ENCODE measurements at regions not wholly inside any gene's neighbourhood (a gene's known extent, or its start where the extent isn't known, plus 50 kb on each side); places are given as distances from the start of the nearest gene placed in this dataset.
"Not testable (repeated sequence)": the region's sequence is repeated elsewhere in the genome, so short reads cannot be mapped to it uniquely, and the experiment has no call there.

DNA sequence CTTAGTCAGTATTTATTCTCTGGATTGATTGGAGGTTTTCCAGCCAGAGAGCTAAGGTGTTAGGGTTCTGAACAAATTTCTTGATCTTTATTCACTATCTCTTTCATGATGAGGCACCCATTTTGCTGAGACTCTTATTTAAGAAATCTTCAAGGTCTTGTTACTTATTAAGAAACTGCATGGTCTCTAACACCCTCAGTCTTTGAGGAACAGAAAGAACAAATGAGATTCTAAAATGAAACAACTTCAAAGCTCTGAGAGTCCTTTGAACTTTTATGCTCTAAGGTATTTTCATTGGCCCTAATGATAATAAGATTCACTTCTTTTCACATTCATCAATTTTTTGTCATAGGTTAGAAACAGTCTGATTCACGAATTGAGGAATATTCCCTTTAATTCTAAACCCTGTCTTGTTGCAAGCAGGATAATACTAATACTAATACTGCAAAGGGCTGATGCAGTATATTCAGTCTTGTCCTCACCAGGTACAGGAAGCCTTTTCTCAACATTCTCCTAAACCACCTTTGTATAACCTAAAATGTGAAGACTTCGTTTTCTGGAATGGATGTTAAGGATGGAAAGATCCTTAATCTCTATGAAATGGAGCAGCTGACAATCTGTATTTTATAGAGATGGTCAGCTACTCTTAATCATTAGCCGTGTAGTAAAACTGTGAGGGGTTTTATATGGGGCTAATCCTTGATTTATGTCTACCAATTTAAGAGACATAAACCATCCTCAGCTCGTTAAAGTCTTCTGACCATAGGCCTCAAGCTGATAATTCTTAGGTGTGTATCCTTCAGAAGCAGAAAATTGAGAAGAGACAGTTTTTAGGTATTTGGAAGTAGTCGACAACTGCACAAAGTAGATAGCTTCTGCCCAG is 198.3 kb downstream of the OTOL1 start:
- DNase-seq, result no peak

DNA sequence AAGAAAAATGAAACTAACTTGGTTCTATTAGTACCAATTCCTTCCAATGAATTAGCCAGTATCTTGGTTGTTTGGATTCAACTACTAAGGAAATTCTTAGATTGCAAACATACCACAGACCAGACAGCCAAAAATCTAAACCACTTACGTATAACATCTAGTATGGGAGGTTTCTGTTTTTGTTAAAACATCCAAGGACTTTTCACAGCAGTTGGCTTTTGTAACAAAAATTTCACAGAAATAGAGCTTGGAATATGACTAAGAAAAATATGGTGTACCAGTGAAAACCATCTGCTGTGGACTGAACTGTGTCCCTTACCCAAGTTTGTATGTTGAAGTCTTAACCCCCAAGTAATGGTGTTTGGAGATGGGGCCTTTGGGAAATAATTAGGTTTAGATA is 199.2 kb downstream of the OTOL1 start:
- no peak for DNase-seq

DNA sequence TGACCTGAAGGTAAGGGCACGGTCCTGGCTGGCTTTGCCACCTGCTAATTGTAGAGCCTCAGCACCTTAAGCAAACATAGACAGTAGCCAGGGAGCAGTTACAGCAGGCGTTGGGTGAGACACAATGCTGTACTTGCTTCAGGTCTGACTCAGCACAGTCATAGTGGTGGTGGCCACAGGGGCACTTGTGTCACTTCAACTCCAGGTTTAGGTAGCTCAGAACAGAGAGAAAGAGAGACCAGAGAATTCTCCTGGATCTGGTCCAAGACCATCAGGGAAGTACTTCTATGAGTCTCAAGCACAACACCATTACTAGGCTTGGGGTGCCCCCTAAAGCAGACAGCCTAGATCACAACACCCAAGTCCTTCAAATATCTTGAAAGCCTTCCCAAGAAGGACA is 204.4 kb downstream of the OTOL1 start:
- DNase-seq, result no peak

DNA sequence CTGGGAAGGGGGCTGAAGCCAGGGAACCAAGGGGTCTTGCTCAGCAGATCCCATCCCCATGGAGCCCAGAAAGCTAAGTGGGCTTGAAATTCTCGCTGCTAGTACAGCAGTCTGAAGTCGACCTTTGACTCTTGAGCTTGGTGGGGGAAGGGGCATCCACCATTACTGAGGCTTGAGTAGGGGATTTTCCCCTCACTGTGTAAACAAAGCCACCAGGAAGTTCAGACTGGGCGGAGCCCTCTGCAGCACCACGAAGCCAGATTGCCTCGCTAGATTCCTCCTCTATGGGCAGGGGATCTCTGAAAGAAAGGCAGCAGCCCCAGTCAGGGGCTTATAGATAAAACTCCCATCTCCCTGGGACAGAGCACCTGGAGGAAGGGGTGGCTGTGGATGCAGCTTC is 210.6 kb downstream of the OTOL1 start:
- DNase-seq, result not testable (repeated sequence)

DNA sequence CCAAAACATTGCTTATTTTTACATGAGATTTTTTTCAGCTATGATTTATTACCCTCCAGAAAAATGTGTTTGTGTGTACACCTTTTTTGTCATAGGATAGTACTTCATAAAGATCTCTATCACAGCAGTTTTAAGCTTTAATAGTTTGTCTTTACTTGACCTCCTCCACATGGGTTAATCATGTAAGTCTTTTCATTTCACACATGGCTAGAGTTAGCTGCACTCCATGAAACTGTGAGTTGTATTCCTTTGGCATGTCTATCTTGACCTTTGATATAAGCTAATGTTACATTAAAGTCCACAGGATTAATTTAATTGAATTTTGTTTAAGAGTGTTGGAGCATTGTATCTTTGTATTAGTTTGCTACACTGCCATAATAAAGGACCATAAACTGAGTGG is 217.1 kb downstream of the OTOL1 start:
- no peak for DNase-seq

DNA sequence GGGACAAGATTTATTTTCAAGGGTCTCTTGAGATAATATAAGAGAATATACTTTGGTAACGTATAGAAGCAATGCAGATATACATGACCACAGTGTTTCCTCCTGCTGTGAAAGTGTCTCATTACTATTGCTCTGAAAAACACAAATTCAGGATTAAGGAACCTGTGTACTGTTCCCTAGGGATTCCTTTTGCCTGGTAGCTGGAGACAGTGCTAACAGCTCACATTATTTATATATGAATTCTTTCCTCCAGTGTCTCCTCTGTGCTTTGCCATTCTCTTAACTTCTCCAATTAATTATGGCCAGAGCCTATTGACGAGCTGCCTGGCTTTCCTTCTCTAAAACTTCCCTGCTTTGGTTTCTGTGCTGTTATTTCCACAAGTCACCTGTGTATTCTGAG is 235.4 kb downstream of the OTOL1 start:
- DNase-seq, result no peak

DNA sequence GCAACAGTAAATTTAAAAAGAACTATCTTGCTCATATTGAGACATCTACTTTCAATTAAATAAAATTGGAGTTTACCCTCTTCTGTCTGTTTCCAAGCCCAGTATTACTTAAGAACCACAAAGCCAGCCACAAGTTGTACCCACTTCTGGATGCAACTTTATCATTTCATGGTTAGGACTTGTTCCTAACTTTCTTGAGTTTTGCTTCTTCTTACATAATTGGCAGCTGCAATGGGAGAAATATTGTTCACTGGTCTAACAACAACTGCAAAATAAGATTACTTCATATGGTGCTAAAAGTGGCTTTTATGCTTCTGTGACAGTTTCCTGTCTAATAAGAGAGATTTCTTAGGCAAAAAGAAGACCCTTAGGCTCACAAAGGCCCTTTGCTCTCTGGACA is 240.6 kb downstream of the OTOL1 start:
- DNase-seq, result no peak

DNA sequence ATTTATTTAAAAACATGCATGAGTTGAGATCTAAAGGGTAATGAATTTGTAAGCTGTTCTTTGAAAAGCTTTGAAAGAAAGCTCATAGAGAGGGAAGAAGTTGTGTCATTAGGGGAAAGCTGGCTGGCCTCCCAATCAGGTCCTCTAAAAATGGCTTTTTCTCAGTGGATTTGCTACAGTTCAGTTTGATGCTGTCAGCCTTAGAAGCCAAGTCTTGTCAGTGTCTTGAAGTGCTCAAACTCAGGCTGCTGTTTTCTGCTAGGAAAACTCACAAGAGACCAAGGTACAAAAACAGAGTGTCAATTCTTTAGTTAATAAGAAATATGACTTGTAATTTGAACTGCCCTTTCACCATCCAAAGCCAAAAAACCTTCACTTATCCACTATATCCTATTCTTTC is 243.8 kb downstream of the OTOL1 start:
- no peak for DNase-seq

DNA sequence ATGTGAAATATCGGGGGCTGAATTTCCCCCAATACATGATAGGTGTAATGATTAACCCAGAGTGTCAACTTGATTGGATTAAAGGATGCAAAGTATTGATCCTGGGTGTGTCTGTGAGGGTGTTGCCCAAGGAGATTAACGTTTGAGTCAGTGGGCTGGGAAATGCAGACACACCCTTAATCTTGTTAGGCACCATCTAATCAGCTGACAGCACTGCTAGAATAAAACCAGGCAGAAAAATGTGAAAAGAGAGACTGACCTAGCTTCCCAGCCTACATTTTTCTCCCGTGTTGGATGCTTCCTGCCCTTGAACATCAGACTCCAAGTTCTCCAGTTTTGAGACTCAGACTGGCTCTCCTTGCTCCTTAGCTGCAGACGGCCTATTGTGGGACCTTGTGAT is 247.8 kb downstream of the OTOL1 start:
- DNase-seq, result no peak

DNA sequence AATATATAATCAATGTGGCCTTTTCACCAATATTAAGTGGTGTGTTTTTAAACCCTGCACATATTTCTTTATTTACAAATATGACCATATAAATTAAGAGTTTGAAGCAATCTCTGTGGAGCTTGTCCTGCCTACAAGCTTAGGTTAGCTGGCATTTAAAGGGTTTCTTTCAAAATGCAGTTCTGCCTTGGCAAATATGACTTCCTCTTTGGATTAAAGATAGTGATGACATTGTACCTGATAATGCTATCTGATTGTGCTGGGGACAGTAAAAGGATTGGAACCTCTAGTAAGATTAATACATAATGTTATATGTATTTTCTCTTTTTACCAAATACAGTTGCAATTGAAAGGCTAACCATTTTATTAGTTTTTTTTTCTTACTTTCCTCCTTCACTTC is 249.1 kb downstream of the OTOL1 start:
- DNase-seq, result no peak

DNA sequence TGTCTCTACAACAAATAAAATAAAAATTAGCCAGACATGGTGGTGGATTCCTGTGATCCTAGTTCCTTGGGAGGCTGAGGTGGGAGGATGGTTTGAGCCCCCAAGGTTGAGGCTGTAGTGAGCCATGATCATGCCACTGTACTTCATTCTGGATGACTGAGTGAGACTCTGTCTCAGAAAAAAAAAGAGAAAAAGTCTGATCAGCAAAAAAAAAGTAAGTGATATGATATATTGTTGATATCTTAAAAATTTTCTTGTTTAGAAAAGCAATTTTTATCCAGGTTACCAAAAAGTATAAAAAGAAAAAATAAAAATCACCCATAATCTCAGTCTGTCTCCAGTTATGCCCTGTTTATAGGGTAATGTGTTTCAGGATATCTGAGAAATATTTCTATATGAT is 251.4 kb downstream of the OTOL1 start:
- no peak for DNase-seq

DNA sequence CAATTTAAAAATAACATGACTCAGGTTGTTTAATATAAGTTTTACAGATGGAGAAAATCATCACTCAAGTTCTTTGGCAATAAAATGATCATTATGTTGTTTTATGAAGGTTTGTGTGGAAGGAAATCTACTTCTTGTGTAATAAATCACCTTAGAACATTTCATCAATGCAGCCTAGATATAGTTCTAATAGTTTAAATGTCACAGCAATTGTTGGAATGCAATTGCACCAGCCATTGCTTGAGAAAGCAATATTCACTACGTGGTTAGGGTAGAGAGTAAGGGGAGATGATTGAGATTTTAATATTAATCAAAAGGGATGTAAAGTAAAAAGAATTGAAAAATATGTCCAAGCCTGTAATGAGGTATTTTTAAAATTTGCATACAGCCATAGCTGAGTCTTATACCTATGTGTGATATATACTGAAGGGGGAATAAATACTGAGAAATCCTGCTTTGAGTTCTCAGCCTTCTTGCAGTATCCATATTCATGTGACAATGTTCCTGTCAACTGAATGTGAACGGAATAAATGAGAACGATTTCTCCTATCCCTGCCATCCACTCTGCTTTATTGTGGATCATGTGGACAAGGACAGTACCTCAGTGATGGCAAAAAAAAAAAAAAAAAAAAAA is 257.9 kb downstream of the OTOL1 start:
- DNase-seq, result no peak

DNA sequence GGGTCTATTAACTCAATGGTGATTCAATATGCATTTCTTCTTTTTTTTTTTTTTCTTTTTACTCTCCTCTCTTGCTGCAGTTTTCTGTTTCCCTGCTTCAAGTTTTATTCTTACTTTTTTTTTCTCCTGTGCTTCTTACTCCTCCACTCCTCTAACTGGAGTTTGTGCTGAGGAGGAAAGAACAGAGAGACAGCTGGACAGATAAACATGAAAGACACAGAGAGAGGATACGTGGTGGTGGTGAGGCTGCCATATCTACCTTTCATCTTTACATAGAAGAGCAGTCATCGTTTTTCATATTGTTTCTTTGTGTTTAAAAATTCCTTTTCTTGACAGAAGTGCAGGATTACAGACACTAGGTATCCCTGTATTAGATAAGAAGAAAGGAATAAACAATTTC is 262.8 kb downstream of the OTOL1 start:
- no peak for DNase-seq

DNA sequence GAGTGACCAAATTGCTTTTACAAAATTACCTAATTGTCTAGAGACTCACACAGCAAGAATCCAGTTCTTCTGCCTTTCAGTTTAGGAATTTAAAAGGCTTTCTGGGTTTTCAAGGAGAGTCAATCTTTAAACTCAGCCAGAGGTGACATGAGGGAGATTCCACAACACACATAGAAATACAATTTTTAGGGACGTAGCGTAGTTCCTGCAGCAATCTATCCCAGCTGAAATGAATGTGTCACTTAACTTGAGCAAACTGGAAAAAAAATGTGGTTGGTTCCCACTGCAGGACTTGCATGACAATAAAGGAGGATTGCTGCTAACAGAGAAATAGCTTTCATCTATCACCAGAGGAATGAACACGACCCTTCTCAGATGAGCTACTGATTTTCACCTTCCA is 269.7 kb downstream of the OTOL1 start:
- DNase-seq, result no peak

DNA sequence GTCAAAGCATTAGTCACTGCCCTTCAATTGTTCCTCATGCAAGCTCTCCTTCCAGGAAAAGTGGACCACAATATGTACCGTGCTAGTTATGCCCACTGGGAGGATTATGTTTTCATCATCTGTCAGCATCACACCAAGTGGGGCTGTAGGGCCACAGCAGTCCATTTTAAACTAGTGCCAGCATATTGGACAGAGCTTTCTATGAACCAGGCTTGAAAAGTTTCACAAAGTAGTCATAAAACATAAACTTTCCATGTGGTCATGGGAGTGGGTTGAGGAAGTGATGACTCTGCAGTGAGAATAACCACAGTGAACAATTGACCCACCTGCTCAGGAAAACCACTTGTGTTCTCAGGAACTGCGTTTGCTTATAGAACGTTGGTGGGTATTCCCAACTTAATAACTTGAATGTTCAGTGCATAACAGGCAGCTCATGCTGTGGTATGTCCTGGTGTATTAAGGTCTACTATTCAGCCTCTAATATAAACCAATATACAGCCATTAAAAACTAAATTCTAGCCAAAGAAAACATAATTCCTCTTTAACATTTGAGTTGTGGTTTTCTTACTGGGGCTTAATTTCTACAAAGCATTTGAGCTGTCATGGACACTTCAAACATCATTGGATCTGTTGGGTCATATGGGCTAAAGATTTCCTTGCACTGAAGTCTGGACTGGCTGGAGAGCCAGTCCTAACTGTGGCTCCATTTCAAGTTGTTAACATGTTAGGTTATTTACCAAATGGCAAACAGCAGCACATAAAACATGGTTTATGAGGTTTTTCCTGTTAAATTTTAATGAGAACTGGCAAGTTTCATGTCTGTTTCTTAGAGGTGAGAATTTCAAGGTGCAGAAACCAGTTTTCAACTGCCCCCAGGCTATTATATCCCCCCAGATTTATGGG is 274.1 kb downstream of the OTOL1 start:
- no peak for DNase-seq

DNA sequence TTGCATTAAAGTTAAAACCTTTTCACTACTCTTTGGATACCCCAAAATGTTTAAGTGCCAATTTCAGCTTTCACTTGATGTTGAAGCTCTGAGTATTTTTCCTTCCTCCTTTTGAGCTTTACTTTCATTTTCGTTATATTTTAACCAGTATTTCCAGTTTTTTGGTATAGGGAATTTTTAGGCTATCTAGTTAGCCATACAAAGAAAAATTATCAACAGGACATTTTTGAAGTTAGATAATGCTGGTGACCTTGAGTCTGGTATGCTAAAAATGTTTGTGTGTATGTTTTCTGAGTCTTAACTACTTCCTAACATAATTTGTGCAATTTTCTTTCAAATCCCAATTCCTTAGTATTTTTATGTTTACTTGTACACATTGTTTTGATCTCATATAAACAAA is 284.8 kb downstream of the OTOL1 start:
- DNase-seq, result no peak

DNA sequence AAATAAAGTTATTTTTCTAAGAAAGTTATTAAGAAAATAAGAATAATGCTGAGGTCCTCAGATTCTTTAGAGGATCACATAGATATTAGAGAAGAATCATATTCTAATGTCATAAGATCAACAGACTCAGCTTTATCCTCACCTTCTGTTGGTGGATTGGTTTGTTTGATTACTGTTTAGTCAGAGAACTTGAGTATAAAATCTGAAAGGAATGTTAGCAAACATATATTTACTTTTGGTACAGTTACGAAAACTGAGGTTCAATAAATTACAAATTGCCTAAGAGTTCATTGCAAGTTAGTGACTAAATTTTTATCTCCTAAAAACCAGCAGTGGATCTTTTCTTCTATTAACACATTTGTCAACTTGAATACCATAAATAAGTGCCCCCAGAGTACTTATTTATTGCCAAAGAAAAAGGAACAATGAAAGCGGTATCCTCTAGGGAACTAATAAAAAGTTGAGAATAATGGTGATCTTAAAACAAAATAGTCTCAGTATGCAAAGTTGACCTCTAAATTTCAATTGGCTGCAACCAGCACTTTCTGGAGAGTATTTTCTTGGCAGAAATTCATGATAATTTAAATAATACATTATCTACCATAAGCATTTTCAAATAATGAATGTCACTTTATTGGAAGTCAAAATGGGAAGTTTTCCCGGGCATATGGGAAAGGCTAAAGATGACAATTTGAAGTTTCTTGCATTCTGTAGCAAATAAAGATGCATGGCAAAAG is 296.8 kb downstream of the OTOL1 start:
- no peak for DNase-seq

DNA sequence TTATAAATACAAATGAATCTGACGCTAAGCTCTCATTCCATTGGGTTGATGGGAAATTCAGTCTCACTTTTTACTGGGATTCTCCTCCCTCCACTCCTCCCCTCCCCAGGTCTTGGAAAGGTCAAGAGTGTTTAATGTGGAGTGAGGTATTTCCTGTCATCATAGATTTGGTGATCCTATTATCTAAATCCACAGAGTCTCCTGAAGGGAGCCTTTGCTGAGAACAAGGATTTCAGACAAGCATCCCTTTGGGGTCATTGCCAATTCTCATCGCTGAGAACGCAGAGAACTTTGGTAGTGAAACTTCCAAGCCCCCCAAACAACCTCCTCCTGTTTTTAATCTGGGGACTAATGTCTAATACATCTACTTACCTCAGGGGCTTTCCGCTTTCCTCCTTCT is 297.9 kb downstream of the OTOL1 start:
- DNase-seq, result no peak

DNA sequence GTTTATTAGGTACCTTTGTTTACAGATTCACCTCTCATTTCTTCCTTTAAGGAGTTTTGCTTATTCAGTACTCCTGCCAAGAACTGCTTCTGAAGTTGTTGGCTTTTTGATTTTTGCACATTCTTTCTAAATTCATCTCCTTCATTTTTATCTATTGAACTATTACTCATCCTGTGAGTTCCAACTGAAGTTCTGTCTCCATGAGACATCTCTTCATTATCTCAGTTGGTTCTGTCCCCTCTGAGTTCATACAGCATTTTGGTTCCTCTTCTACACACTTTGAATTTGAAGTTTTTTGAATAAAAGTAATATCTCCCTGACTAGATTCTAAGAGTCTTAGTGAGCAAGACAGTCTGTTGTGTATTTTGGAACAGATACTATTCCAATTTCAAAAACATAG is 299.7 kb downstream of the OTOL1 start:
- no peak for DNase-seq

DNA sequence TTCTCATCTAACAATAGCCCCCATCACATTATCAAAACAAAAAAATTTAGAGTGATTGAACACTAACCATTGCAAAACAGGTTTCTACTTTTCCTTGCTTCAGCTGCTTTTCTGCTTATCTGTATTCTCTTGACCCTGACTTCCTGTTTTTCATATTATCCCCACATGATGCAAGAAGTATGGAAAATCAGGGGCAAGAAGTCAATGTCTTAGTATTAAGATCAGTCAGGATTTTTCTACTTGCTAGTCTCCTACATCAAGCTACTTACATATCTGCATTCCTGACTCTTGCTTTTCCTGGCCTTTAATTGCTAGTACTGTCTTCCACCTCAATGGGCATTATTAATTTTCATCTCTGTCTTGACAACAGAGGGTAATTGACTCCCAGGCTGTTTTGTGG is 300.2 kb downstream of the OTOL1 start:
- no peak for DNase-seq

DNA sequence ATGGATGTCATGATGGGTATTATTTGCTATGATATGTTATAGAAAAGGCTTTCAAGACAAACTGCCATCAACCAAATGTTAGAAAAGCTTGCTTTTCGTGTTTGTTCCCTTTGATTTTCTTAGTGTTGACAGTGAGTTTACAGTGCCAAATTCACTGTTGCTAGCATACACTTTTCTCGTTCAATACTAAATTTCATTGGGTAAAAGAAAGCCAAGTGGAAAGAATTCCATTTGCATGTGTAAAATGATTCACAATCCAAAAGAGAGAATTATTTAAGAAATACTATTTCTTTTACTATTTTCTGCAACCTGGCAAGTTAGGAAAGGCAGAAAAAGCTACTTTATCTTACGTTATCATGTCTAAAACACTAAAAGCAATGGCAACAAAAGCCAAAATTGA is 301.4 kb downstream of the OTOL1 start:
- no peak for DNase-seq

DNA sequence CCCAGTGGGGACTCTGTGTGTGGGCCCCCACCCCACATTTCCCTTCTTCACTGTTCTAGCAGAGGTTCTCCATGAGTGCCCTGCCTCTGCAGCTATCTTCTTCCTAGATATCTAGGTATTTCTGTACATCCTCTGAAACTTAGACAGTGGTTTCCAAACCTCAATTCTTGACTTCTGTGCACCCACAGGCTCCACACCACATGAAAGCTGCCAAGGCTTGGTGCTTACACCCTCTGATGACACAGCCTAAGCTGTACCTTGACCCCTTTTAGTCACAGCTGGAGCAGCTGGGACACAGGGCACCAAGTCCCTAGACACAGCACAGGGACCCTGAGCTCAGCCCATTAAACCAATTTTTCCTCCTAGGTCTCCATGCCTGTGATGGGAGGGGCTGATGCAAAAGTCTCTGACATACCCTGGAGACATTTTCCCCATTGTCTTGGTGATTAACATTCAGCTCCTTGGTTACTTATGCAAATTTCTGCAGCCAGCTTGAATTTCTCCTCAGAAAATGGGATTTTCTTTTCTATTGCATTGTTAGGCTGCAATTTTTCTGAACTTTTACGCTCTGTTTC is 304.5 kb downstream of the OTOL1 start:
- no peak for DNase-seq

All from dermis blood vessel endothelial cell (primary cell).